GM19025 (cell line): ENCODE measurements at regions not wholly inside any gene's neighbourhood (a gene's known extent, or its start where the extent isn't known, plus 50 kb on each side); places are given as distances from the start of the nearest gene placed in this dataset.
"Not testable (repeated sequence)": the region's sequence is repeated elsewhere in the genome, so short reads cannot be mapped to it uniquely, and the experiment has no call there.

ENCODE experiments used
- ATAC-seq: cut with Tn5 transposase; IDR thresholded peaks from one replicate; pipeline ENCODE4 v1.9.1; 2021; ENCODE audit warnings: mild to moderate bottlenecking, low read depth, moderate library complexity; ENCODE audit not compliant: unreplicated experiment

DNA sequence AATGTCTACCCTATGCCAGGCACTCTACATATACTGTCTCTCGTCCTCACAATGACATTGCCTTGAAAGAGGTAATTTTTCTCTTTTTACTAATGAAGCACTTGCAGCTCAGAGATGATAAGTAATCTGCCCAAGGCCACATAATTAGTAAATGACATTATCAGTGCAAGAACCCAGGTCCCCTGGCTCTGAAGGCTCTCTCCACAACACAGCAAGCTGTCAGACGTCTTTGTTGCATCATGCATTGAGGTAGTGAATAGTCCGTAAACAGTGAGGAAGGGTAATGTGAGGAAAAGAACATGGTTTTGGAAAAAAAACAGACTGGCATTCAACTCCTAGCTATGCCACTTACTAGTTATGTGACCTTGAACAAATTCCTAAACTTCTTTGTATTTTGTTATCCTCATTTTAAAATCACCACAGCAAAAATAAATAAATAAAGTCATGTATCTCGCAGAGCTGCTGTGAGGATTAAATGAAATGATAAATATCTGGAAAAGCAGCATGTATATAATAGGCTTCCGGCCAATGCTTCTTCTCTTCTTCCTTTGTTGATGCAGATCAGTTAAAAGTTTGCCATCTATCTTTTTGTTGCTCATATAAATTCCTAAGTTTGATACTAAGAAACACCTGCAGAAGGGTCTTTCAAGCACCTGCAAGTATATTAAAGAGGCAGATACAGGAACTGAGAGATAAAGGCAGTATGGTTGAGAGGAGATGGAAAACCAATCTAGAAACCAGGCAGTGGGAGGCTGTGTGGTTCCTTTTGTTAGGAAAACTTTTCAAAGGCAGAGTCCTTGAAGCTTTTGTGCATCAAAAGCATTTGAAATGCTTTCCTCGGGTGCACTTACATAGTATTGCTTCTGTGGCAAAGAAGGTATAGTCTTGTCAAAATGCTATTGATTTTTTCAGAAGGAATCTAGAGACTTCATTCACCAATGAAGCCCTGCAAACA lies 82.8 kb downstream of the BTG1 start:
- ATAC-seq, result no peak

DNA sequence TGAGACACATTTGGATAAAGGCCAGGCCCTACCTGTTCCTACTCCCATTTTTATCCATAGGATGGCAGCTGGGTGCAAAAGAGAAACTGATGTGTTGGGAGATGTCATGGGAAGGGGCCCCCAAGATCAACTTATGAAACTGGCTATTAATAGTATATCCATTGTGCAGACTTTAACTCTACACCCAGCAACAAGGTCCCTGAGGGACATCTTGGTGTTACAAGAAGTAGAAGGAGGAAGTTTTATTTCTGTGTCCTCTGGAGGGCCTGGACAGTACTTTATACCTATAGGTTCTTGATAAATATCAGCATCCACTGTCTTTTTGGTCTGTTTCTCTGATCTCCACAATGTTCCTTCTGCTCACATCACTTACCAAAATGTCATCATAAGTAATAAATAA lies 84.6 kb downstream of the BTG1 start:
- no peak for ATAC-seq

DNA sequence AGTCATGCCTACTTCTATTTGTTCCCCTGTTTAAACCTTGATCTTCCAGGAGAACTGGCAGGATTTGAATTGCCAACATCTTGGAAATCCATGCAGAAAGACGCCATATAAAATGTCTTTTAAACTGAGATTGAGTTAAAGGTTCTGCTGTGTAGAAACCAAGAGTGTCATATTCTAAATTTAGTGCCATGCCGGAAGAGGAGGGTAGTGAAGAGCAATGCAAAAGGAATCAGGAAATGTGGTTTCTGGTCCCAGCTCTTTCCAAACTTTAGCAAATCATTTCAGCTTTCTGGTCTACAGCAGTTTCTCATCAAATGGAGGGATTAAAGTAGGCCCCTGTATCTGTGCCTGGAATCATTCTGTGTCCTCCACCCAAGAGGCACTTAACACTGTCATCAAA lies 85.7 kb downstream of the BTG1 start:
- no peak for ATAC-seq

DNA sequence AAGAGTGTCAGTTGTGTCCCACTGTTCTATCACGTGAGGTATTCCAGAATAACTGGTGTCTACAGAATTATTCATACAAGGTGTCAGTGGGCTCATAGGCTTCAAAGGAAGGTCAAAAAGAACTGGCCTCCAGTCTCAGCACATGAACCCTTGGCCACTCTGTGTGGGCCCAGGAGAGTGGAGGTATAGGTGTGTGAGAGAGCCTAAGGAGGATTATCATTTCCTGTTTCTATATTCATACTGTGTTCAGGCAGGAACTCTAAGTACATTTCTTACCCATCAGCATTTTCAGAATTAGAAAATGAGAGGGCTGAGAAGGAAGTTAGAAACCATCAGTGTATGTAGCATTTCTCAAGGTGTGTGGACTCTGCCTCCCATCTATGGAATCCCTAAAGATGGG lies 87.0 kb downstream of the BTG1 start:
- ATAC-seq, result no peak

DNA sequence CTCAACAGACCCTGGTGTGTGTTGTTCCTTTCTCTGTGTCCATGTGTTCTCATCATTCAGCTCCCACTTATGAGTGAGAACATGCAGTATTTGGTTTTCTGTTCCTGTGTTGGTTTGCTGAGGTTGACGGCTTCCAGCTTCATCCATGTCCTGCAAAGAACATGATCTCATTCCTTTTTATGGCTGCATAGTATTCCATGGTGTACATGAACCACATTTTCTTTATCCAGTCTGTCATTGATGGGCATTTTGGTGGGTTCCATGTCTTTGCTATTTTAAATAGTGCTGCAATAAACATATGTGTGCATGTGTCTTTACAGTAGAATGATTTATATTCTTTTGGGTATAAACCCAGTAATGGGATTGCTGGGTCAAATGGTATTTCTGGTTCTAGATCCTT lies 88.9 kb downstream of the BTG1 start:
- not testable (repeated sequence) for ATAC-seq

DNA sequence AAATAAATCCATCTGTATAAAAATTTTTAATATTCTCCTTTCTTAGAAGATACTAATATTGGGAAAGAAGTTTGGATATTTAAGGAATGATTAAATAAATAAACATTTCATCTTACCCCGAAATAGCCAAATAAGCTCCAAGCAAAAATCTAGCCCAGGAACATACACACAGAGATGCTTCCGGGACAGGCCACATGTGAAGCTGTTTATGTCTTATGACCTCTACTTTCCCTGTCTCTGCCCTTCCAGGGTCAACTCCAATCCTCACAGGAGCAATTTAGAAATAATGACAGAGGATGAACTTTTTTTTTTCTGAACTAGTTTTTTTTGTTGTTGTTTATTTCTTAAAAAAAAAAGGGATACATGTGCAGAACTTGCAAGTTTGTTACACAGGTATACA lies 89.4 kb downstream of the BTG1 start:
- ATAC-seq, result no peak

DNA sequence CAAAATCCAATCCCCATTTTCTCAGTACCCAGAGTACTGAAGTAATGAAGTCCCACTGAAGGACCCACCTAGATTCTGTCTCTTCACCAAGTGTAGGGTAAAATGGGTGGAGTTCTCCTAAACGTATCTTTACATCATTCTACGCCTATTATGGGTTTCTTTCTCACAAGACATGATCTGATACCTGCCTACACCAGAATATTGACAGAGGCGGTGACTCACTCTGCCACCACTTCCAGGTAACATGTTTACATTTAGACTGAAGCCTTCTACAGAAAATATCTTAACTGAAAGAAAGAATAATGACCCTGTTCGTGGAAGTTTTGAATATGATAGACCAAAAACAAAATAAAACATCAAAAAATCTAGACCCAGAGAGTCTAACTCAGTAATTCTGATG lies 89.8 kb downstream of the BTG1 start:
- ATAC-seq, result no peak

DNA sequence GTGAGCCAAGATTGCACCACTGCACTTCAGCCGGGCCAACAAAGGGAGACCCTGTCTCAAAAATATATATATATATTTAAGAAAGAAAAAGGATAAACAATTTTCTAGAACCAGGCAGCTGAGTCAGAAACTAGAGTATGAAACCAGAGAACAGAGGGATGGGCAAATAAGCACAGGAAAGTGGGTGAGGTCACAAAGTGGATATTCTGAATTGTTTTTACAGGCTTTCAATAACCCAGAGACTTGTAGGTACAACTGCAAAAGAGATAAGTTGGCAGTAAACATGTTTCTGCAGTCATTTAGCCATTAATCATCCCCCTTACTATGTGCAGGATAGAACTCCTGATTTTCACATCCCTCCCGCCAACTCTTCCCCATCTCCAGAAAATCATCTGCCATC lies 94.2 kb downstream of the BTG1 start:
- no peak for ATAC-seq

DNA sequence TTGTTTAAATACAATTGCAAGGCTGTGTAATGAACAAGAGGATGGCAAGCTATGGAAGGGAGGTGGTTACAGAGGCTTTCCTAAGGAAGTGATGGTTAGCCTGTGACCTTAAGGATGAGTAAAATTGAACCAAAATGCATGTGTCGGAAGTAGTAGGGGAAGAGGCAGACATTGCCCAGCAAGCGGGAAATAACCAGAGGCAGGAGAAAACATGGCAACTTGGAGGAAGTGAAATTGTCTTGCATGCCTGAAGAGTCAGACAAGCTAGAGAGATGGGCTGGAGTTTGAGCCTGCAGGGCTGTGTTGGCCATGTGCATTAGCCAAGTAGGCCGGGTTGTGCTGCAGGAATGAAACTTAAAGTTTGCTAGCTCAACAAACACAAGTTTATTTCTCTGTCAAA lies 96.2 kb downstream of the BTG1 start:
- peak; percentile 65 for ATAC-seq

DNA sequence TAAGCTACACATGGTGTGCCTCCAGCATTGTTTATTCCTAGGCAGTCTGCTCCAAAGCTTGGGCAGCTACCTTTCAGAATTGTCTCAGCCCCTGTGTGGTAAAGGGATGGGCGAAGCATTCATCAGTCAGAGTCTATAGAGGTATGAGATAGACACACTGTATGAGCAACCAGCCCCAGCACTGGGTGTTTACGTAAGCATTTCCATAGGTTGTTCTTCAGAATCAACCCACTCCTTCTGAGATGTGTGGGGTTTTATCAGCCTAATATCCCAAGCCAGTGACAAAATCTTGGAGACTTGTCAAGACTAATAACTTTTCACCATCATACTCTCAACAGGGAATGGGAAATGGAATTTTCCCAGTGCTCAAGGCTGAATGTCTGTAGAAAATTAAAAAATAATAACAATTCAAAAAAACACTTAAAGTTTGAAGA lies 98.2 kb downstream of the BTG1 start:
- no peak for ATAC-seq

DNA sequence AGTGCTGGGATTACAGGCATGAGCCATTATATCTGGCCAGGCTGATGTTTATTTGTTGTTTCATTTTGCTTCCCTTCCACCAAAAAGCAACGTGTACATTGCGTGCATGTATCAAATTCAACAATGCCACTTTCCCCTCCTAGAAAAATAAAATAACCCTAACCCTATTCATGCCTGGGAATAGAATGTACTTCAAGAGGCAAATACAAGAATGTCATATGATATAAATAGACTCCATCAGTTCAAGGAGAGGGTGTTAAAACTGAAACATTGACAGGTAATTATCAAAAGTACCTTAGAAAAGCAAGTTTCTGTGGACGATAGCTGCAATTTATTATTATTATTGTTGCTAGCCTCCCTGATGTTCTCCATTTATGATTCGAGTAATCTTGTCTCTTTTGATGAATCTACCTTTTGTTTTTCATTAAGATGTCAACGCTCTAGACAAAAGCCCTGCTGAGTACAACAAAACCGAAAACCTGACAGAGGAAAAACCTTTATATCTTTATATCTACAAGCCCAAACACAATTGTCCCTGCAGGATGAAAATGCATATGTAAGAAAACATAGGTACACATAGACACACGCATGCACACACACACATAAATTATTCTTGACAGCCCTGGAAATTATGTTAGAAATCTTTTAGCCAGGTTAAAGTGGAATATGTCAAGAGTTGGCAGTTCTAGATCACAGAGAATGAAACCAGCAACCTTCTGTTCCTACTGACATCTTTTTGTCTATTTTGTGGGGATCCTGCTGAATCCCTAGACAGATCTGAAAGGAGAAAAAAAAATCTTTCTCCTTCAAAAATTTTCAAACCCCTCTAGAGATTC lies 98.9 kb downstream of the BTG1 start:
- ATAC-seq, result no peak

DNA sequence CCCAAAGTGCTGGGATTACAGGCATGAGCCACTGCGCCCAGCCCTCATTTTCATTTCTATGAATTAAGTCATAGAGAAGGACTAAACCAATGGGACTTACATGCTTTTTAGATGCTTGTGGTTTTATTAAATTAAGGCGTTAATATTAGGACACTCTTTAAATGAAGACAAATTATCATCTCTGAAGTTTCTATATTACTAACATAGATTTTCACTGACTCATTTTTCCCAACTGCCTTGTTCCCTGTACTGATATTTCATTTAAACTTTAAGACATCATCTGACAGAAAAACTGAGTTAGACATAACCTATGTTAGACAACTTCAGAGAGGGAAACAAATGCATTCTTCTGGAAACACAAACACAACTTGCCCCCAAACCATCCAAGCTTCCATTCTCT lies 99.8 kb downstream of the BTG1 start:
- ATAC-seq, result no peak

DNA sequence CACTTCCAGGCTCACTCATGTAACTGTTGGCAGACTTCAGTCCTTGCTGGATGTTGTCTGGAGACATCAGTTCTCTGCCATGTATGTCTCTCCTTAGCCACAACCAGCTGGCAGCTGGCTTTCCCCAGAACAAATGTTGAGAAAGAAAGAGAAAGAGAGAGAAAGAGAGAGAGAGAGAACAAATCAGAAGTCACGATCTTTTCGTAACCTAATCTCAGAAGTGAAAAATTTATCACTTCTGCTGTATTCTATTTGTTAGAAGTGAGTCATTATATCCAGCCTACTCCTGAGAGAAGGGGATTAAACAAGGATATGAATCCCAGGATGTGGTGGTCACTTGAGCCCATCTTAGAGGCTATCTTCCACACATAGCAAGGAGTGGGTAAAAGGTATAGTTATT lies 101.2 kb downstream of the BTG1 start:
- no peak for ATAC-seq

DNA sequence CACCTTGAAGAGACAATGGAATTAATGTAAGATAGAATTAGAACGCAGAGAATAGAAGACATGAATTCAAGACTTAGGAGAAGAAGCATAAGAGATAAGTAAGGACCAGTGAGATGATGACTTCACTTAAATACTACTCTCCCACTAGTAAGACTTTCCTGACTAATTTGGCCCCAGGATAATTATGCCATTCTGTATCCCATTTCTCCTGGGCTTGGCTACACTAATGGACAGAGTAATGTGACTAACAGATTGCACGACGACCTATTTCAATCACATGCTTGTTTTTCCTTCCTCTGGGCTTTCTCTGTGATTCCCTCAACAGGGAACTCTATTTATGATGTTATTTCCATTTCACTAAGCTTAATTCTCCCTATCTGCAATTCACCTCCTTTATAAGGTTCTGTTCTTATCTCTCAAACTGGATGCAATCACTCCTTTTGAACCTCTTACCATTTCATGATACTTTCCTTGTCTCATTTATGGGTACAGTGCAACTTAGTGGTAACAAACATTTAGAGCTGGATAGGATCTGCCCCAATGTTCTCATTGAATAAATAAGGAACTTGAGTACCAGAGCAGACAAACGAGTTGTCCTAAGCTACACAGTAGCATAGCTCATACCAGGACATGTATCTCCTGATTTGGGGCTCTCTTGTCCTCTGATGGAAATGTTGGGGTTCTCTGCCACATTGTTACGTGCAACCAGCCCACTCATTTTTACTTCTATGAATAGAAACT lies 102.7 kb downstream of the BTG1 start:
- ATAC-seq, result no peak

DNA sequence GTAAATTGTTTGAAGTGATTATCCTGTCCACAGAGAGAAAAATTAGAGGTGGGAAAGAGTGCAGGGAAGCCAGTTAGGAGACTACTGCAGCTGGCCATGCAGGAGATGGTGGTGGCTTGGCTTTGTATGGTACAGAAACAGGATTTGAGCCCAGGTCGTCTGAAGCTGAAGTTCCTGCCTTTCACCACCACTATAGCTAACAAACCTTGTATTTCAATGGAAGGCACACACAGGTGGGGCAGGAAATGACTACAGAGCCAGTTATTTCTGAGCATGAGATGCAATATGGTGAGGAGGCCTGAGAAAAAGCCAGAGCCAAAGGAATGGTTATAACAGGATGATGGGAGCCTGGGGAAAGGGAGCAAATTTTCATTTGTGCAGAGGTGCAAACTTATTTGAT lies 103.9 kb downstream of the BTG1 start:
- ATAC-seq, result no peak

DNA sequence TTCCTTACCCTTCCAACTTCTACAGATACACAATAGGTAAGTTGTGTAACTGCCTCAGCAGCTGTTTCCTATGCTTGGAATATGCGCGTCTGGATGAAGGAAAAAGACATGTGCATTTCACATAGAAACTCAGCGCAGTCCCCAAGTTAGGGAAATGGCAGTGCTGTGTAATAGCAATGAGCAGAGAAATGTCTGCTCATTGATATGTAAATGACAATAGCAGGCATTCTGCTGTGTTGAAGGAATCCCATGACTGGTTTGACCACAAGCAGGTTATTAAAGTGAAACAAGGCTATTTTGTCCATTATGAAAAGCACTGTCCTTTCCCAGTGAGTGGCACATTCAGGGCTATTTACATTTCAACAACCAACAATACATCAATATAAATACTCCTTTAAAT lies 106.6 kb downstream of the BTG1 start:
- no peak for ATAC-seq

DNA sequence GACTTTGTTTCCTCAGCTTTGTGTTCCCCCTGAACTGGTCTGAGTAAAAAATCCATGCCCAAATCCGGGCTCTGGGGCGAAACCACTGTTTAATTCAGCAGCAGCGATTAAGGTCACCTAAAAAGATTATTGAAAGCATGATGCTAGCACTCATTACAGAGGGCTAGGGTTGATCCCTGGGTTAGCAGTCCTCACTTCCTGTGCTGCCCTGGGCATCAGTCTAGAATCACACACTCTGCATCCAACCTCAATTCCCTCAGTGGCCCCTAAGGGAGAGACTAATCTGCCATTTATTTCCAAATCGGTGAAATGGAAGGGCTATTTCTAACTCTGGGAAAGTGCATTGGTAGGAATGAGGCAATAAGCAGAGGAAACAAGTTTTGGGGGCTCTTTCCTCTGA lies 107.2 kb downstream of the BTG1 start:
- no peak for ATAC-seq

DNA sequence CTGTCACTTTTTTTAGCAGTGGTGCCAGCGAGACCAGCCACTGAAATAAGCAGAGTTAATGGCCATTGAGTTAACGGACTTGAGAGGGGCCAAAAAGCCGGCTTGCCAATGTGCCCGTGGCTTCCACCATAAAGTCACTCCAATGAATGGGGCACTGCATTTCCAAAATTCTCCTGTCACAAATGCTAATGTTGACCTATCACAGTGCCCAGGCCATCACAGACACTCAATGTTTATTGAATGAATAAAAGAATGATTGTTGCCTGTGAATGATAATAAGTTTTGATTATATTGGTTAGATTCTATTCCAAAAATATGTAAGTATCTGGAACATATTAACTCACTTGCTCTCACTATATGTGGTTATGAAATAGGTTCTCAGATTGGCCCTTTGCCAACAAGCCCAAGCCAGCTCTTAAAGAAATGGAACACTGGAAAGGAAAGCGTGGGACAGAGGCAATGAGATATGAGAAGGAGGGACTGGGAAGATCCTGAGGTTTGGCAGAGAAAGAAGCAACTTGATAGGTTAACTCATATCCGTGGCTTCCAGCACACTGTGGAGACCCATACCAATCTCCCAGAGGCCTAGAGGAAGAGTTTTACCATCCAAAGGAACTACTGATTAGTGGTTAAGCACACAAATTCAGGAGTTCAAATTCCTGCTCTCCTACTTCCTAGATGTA lies 108.7 kb downstream of the BTG1 start:
- no peak for ATAC-seq

DNA sequence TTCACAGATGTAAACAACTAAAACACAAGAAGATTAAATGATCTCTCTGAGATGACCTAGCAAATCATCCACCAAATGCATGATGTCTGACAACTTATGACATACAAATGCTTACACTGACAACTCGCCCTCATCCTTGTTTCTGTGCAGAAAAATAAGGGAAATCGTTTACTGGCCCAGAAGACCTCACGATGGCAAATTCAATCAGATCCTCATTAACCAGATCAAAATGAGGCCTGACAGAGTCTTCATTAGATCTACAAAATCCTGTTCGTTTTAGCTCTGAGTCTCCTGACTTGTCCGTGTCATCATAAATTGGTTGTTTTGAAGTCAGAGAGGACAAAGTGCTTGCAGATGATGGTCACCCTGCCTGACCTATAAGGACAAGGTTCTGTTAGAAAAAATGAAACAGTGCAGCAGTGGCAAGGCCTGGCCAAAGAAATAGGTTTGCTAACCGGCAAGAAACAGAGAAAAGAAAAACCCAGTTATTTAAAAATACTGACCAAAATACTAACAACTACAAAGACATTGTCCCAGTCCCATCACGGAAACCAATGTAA lies 109.5 kb downstream of the BTG1 start:
- ATAC-seq, result no peak

DNA sequence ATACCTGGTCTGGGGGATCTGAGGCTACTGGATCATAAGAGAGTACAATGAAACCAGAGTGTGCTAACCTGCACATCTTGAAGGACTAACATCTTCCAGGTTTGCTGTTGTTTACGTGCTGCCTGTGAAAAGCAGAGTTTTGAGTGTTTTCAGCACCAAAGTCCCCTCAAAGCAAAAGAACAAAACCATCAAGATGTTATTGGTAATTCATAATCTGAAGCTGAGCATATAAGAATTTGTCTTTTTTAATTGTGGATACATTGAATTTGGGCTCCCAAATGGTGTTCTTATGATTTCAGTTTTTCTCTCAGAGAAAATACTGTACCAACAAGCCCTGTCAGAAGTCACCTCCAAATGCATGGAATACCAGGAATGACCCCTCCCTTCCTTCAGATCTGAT lies 110.2 kb downstream of the BTG1 start:
- ATAC-seq, result no peak
